SK-N-MC (cell line): ENCODE measurements at regions not wholly inside any gene's neighbourhood (a gene's known extent, or its start where the extent isn't known, plus 50 kb on each side); places are given as distances from the start of the nearest gene placed in this dataset.

ENCODE experiments used
- EZH2 ChIP-seq: fragments of 200-600 bp; sonication (generic); IDR thresholded peaks from one replicate; pipeline ENCODE4 v1.6.1; 2017; ENCODE audit warnings: antibody characterized with exemption
- FOXP2 ChIP-seq: optimal IDR thresholded peaks from 2 replicates; pipeline ENCODE3; 2011; ENCODE audit warnings: mild to moderate bottlenecking, moderate library complexity; ENCODE audit not compliant: insufficient read depth; ENCODE audit errors: extremely low read length, control extremely low read depth
- POLR2AphosphoS5 ChIP-seq: IDR thresholded peaks from 2 replicates; pipeline ENCODE4 v1.6.1; 2012; ENCODE audit warnings: mild to moderate bottlenecking, low read depth, low read length, borderline replicate concordance

DNA sequence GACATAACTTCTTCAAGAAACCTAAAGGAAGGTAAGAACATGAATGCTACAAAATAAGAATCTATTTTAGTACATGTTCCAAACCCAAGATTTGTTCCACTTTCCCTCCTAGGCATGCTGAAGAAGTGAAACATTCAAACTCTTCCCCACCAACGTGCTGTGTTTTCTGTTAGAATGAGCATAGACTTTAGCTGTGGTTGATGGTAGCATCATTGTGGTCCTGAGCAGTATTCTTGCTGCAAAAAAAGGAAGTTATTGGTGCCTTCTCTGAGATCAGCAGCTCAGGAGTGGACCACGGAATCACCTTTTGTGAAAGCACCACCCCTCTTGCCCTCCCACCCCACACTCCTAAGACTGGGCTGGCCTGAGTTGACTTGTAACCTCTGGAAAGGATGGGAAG lies 100.4 kb upstream of the POGK start:
- TF ChIP-seq POLR2AphosphoS5, result no peak
- TF ChIP-seq EZH2, result no peak
- TF ChIP-seq FOXP2, result no peak
